HG02678 (cell line): ENCODE measurements at regions not wholly inside any gene's neighbourhood (a gene's known extent, or its start where the extent isn't known, plus 50 kb on each side); places are given as distances from the start of the nearest gene placed in this dataset.
"Not testable (repeated sequence)": the region's sequence is repeated elsewhere in the genome, so short reads cannot be mapped to it uniquely, and the experiment has no call there.

ENCODE experiments used
- ATAC-seq: cut with Tn5 transposase; IDR thresholded peaks from one replicate; pipeline ENCODE4 v1.9.1; 2021; ENCODE audit warnings: mild to moderate bottlenecking, moderate library complexity; ENCODE audit not compliant: unreplicated experiment

GRCh38 chr5:61215996-61216395, 53.7 kb upstream of the SMIM15 start:
- ATAC-seq: no peak

- ATAC-seq: no peak
These were observed 54.5 kb upstream of the SMIM15 start for GRCh38 chr5:61216741-61217140.

GRCh38 chr5:61217214-61217613, 54.9 kb upstream of the SMIM15 start:
- ATAC-seq: no peak

GRCh38 chr5:61228229-61228628, 66.0 kb upstream of the SMIM15 start:
- no peak for ATAC-seq

- ATAC-seq: peak; percentile 48
These were observed 66.5 kb upstream of the SMIM15 start for GRCh38 chr5:61228691-61229280.

GRCh38 chr5:61229416-61229815, 67.1 kb upstream of the SMIM15 start:
- ATAC-seq: no peak

- no peak for ATAC-seq
These were observed 68.2 kb upstream of the SMIM15 start for GRCh38 chr5:61230492-61230891.

- ATAC-seq: no peak
These were observed 69.5 kb upstream of the SMIM15 start for GRCh38 chr5:61231813-61232212.

- no peak for ATAC-seq
These were observed 70.3 kb upstream of the SMIM15 start for GRCh38 chr5:61232490-61233050.

GRCh38 chr5:61234019-61234418, 71.8 kb upstream of the SMIM15 start:
- no peak for ATAC-seq

- ATAC-seq: not testable (repeated sequence)
These were observed 74.4 kb upstream of the SMIM15 start for GRCh38 chr5:61236715-61237114.

- ATAC-seq: no peak
These were observed 83.2 kb upstream of the SMIM15 start for GRCh38 chr5:61245486-61245885.

GRCh38 chr5:61245936-61246335, 83.7 kb upstream of the SMIM15 start:
- no peak for ATAC-seq

- no peak for ATAC-seq
These were observed 84.6 kb upstream of the SMIM15 start for GRCh38 chr5:61246768-61247307.

- ATAC-seq: no peak
These were observed 80.0 kb upstream of the ZSWIM6 start for GRCh38 chr5:61251874-61252642.

GRCh38 chr5:61252643-61252925, 79.5 kb upstream of the ZSWIM6 start:
- ATAC-seq: no peak

- ATAC-seq: no peak
These were observed 78.5 kb upstream of the ZSWIM6 start for GRCh38 chr5:61253547-61253946.

- no peak for ATAC-seq
These were observed 77.0 kb upstream of the ZSWIM6 start for GRCh38 chr5:61254969-61255555.

GRCh38 chr5:61256474-61256873, 75.6 kb upstream of the ZSWIM6 start:
- no peak for ATAC-seq

- no peak for ATAC-seq
These were observed 74.6 kb upstream of the ZSWIM6 start for GRCh38 chr5:61257421-61257820.

GRCh38 chr5:61261136-61261535, 70.9 kb upstream of the ZSWIM6 start:
- no peak for ATAC-seq

GRCh38 chr5:61262080-61262479, 70.0 kb upstream of the ZSWIM6 start:
- no peak for ATAC-seq
